ENCODE measurements at regions not wholly inside any gene's neighbourhood (a gene's known extent, or its start where the extent isn't known, plus 50 kb on each side); places are given as distances from the start of the nearest gene placed in this dataset.
A peak's percentile ranks its signal among the peaks of the same experiment; 100 is the strongest.

- Mint-ChIP-seq H3K9me3 (peaks cover 0 to 3% (median 2%) of the 10 kb centered on the region in 5 donors), H3K4me3 (no peak overlapping the region), H3K4me1 (peaks cover 5 to 10% (median 5%) of the 10 kb centered on the region in 3 donors), H3K36me3 (peaks cover 0 to 2% (median 0%) of the 10 kb centered on the region in 3 donors), H3K27me3 (peaks cover 6 to 52% of the 10 kb centered on the region in 2 donors), H3K27ac (peak overlapping the region in 1 of 8 donors; percentile 43)
- peaks cover 8% of the 10 kb centered on the region for H3K27me3 ChIP-seq (ENCODE audit: insufficient read depth, low read length, poor library complexity, severe bottlenecking)
- POLR2A ChIA-PET: no interaction called here
- H3K9me3 ChIP-seq (ENCODE audit: low read length): no peaks in the 10 kb centered on the region
- peaks cover 7% of the 10 kb centered on the region for H3K4me1 ChIP-seq (ENCODE audit: insufficient read depth, low read length)
- H3K36me3 ChIP-seq (ENCODE audit: insufficient read depth, low read length): no peaks in the 10 kb centered on the region
- H3K27ac ChIP-seq (ENCODE audit: low read depth, low read length): no peak overlapping the region
- no peak for DNase-seq
- CTCF ChIA-PET: no interaction called here
- no peak overlapping the region for H3K4me3 ChIP-seq (ENCODE audit: low read length)
These were observed 310.1 kb upstream of the DIO3 start for GRCh38 chr14:101250948-101251811.

DNA sequence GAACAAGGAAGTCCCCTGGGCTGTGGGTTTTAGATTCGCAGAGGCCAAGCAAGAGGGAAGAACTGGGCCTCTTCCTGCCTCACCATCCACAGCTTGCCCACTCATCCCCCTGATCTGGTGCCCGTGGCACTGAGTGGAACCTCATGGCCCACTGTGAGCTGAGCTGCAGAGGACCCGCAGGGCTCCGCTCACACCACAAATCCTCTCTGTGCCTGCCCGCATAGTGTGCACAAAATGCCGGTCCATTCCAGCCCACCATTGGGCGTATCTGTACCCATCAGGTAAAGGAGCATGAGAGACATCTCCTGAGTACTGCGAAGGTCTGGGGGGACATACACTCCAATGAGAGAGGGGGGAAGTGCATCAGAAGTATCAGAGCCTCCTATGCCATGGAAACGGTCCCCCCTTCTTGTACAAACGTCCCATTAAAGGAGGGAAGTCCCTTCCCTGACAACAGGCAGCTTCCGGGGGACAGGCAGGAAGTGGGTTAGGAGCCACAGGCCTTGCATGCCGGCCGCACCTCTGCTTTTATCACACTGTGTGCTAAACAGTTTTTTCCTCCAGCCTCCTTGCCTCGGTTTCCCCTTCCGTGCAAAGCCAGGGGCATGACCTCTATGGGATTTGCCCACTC, 309.4 kb upstream of the DIO3 start:
- H3K27me3 Mint-ChIP-seq: peaks cover 6 to 56% of the 10 kb centered on the region in 2 donors
- Histone ChIP-seq H3K4me1 (ENCODE audit: insufficient read depth, low read length) (peaks cover 7% of the 10 kb centered on the region), H3K27ac (ENCODE audit: low read depth, low read length) (no peak overlapping the region), H3K4me3 (ENCODE audit: low read length) (no peak overlapping the region), H3K36me3 (ENCODE audit: insufficient read depth, low read length) (no peaks in the 10 kb centered on the region), H3K9me3 (ENCODE audit: low read length) (no peaks in the 10 kb centered on the region), H3K27me3 (ENCODE audit: insufficient read depth, low read length, poor library complexity, severe bottlenecking) (peaks cover 8% of the 10 kb centered on the region)
- no peak overlapping the region for H3K4me3 Mint-ChIP-seq
- no peak for DNase-seq
- peaks cover 0 to 3% (median 2%) of the 10 kb centered on the region in 5 donors for H3K9me3 Mint-ChIP-seq
- peaks cover 5 to 10% (median 5%) of the 10 kb centered on the region in 3 donors for H3K4me1 Mint-ChIP-seq
- ChIA-PET CTCF (no interaction called here), POLR2A (no interaction called here)
- H3K27ac Mint-ChIP-seq: peak overlapping the region in 2 of 8 donors; percentile 7 to 59
- peaks cover 0 to 2% (median 0%) of the 10 kb centered on the region in 3 donors for H3K36me3 Mint-ChIP-seq

- Mint-ChIP-seq H3K27me3 (peaks cover 6 to 56% of the 10 kb centered on the region in 2 donors), H3K4me1 (peaks cover 5 to 10% (median 5%) of the 10 kb centered on the region in 3 donors), H3K27ac (no peak overlapping the region), H3K9me3 (peaks cover 0 to 3% (median 2%) of the 10 kb centered on the region in 5 donors), H3K36me3 (peaks cover 0 to 2% (median 0%) of the 10 kb centered on the region in 3 donors), H3K4me3 (no peak overlapping the region)
- Histone ChIP-seq H3K27me3 (ENCODE audit: insufficient read depth, low read length, poor library complexity, severe bottlenecking) (peaks cover 8% of the 10 kb centered on the region), H3K36me3 (ENCODE audit: insufficient read depth, low read length) (no peaks in the 10 kb centered on the region), H3K9me3 (ENCODE audit: low read length) (no peaks in the 10 kb centered on the region), H3K4me1 (ENCODE audit: insufficient read depth, low read length) (peaks cover 7% of the 10 kb centered on the region), H3K4me3 (ENCODE audit: low read length) (no peak overlapping the region), H3K27ac (ENCODE audit: low read depth, low read length) (no peak overlapping the region)
- POLR2A ChIA-PET: no interaction called here
- DNase-seq: no peak
- CTCF ChIA-PET: no interaction called here
These were observed 308.7 kb upstream of the DIO3 start for GRCh38 chr14:101252443-101253214.

GRCh38 chr14:101253948-101254347, 307.3 kb upstream of the DIO3 start:
- Histone ChIP-seq H3K27me3 (ENCODE audit: insufficient read depth, low read length, poor library complexity, severe bottlenecking) (peaks cover 8% of the 10 kb centered on the region), H3K27ac (ENCODE audit: low read depth, low read length) (no peak overlapping the region), H3K36me3 (ENCODE audit: insufficient read depth, low read length) (no peaks in the 10 kb centered on the region), H3K4me3 (ENCODE audit: low read length) (no peak overlapping the region), H3K9me3 (ENCODE audit: low read length) (no peaks in the 10 kb centered on the region), H3K4me1 (ENCODE audit: insufficient read depth, low read length) (peaks cover 7% of the 10 kb centered on the region)
- H3K27me3 Mint-ChIP-seq: peaks cover 6 to 60% of the 10 kb centered on the region in 2 donors
- no peak overlapping the region for H3K4me3 Mint-ChIP-seq
- CTCF ChIA-PET: no interaction called here
- POLR2A ChIA-PET: no interaction called here
- peaks cover 0 to 3% (median 0%) of the 10 kb centered on the region in 5 donors for H3K9me3 Mint-ChIP-seq
- peaks cover 0 to 2% (median 0%) of the 10 kb centered on the region in 3 donors for H3K36me3 Mint-ChIP-seq
- peaks cover 5 to 10% (median 5%) of the 10 kb centered on the region in 3 donors for H3K4me1 Mint-ChIP-seq
- DNase-seq: no peak
- no peak overlapping the region for H3K27ac Mint-ChIP-seq

DNA sequence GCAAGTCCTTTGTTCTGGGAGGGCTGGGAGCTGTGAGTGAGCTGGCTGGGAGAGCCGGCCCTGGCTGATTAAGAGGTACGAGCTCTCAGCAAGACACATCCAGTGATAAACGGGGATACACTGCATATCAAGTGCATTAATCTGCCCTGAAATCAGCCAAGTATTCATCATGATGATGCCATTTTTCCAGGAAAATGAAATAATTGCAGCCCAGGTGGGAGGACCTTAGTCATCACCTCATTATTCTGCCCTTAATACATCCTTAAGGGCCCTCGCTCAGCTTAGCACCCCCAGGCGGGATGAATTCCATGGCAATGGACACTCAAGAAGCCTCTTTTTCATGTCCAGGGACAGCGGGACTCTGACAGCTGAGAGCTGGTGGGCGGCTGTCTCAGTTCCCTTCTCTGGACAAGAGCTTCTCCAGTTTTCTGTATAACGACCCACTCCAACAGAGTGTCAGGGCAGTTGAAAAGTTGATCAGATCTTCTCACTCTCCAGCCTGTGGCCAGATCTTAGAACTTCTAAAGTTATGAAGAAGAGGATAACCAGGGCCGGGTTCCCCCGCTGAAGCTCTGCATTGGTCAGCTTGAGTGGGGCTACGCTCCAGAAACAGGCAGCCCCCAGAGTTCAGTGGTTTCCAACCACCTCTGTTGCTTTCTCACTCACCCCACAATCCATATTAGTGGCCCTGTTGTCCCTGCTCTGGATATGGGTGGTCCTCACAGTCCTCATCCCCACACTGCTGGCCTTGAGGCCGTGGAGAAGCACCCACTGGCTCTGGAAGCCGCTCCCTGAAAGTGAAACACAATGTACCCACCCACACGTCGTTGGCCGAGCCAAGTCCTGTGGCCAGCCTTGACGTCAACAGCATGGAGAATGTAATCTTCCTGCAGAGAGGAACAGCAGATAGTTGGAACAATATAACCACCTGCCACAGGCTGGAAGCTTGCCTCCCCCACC, 306.2 kb upstream of the DIO3 start:
- ChIA-PET CTCF (no interaction called here), POLR2A (no interaction called here)
- no peak overlapping the region for H3K27ac Mint-ChIP-seq
- H3K36me3 Mint-ChIP-seq: no peaks in the 10 kb centered on the region
- peaks cover 5 to 10% (median 5%) of the 10 kb centered on the region in 3 donors for H3K4me1 Mint-ChIP-seq
- H3K9me3 Mint-ChIP-seq: no peaks in the 10 kb centered on the region
- Histone ChIP-seq H3K9me3 (ENCODE audit: low read length) (no peaks in the 10 kb centered on the region), H3K27ac (ENCODE audit: low read depth, low read length) (no peak overlapping the region), H3K4me3 (ENCODE audit: low read length) (no peak overlapping the region), H3K27me3 (ENCODE audit: insufficient read depth, low read length, poor library complexity, severe bottlenecking) (peaks cover 8% of the 10 kb centered on the region), H3K4me1 (ENCODE audit: insufficient read depth, low read length) (peaks cover 7% of the 10 kb centered on the region), H3K36me3 (ENCODE audit: insufficient read depth, low read length) (no peaks in the 10 kb centered on the region)
- H3K4me3 Mint-ChIP-seq: no peak overlapping the region
- peaks cover 6 to 51% of the 10 kb centered on the region in 2 donors for H3K27me3 Mint-ChIP-seq
- no peak for DNase-seq

DNA sequence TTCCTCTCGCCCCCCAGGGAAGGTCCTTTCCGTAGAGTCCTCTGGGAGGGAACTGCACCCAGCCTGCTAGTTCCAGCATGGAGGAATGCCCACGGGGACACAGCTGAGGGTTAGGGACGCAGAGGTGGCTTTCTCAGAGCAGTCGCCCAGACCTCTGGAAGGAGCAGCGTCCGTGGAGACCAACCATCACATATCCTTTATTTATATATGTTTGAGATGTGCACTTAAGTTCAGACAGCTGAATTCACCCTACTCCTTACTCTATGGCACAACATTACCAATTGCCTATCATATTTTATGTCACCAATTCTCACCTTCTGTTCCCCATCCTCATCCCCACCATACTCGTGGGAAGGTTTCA, 305.6 kb upstream of the DIO3 start:
- Mint-ChIP-seq H3K4me1 (peaks cover 5 to 10% (median 5%) of the 10 kb centered on the region in 3 donors), H3K36me3 (no peaks in the 10 kb centered on the region), H3K27me3 (peaks cover 6 to 53% of the 10 kb centered on the region in 2 donors), H3K27ac (no peak overlapping the region), H3K9me3 (no peaks in the 10 kb centered on the region), H3K4me3 (no peak overlapping the region)
- no peaks in the 10 kb centered on the region for H3K9me3 ChIP-seq (ENCODE audit: low read length)
- H3K4me1 ChIP-seq (ENCODE audit: insufficient read depth, low read length): peaks cover 7% of the 10 kb centered on the region
- H3K27me3 ChIP-seq (ENCODE audit: insufficient read depth, low read length, poor library complexity, severe bottlenecking): peaks cover 8% of the 10 kb centered on the region
- no peak for DNase-seq
- no peak overlapping the region for H3K27ac ChIP-seq (ENCODE audit: low read depth, low read length)
- H3K4me3 ChIP-seq (ENCODE audit: low read length): no peak overlapping the region
- ChIA-PET POLR2A (no interaction called here), CTCF (no interaction called here)
- no peaks in the 10 kb centered on the region for H3K36me3 ChIP-seq (ENCODE audit: insufficient read depth, low read length)

GRCh38 chr14:101256266-101256665, 305.0 kb upstream of the DIO3 start:
- no peak overlapping the region for H3K27ac Mint-ChIP-seq
- no peak overlapping the region for H3K4me3 ChIP-seq (ENCODE audit: low read length)
- peaks cover 7% of the 10 kb centered on the region for H3K4me1 ChIP-seq (ENCODE audit: insufficient read depth, low read length)
- H3K27me3 ChIP-seq (ENCODE audit: insufficient read depth, low read length, poor library complexity, severe bottlenecking): peaks cover 8% of the 10 kb centered on the region
- no peaks in the 10 kb centered on the region for H3K9me3 Mint-ChIP-seq
- H3K9me3 ChIP-seq (ENCODE audit: low read length): no peaks in the 10 kb centered on the region
- H3K36me3 ChIP-seq (ENCODE audit: insufficient read depth, low read length): no peaks in the 10 kb centered on the region
- POLR2A ChIA-PET: no interaction called here
- H3K4me1 Mint-ChIP-seq: peaks cover 5 to 10% (median 5%) of the 10 kb centered on the region in 3 donors
- CTCF ChIA-PET: no interaction called here
- H3K27ac ChIP-seq (ENCODE audit: low read depth, low read length): no peak overlapping the region
- no peak for DNase-seq
- H3K27me3 Mint-ChIP-seq: peaks cover 6 to 48% of the 10 kb centered on the region in 2 donors
- H3K4me3 Mint-ChIP-seq: no peak overlapping the region
- H3K36me3 Mint-ChIP-seq: no peaks in the 10 kb centered on the region
